ENCODE measurements at regions not wholly inside any gene's neighbourhood (a gene's known extent, or its start where the extent isn't known, plus 50 kb on each side); places are given as distances from the start of the nearest gene placed in this dataset.

- DNase-seq (ENCODE audit: low read depth, low spot score) = no peak
Measured at GRCh38 chr13:106177146-106177545, 358.3 kb downstream of the EFNB2 start.

- no peak for DNase-seq (ENCODE audit: low read depth, low spot score)
Measured at GRCh38 chr13:106176117-106176516, 359.3 kb downstream of the EFNB2 start.

- DNase-seq (ENCODE audit: low read depth, low spot score) = no peak
Measured at GRCh38 chr13:106173891-106174610, 361.4 kb downstream of the EFNB2 start.

GRCh38 chr13:106173346-106173745 is 362.1 kb downstream of the EFNB2 start:
- peak; percentile 53 for DNase-seq (ENCODE audit: low read depth, low spot score)

- DNase-seq (ENCODE audit: low read depth, low spot score) = no peak
Measured at GRCh38 chr13:106172176-106172905, 363.1 kb downstream of the EFNB2 start.

GRCh38 chr13:106163426-106163825 is 372.0 kb downstream of the EFNB2 start:
- DNase-seq (ENCODE audit: low read depth, low spot score) = no peak

GRCh38 chr13:106161146-106161545 is 374.3 kb downstream of the EFNB2 start:
- DNase-seq (ENCODE audit: low read depth, low spot score) = no peak

- DNase-seq (ENCODE audit: low read depth, low spot score) = no peak
Measured at GRCh38 chr13:106159295-106160195, 375.9 kb downstream of the EFNB2 start.

GRCh38 chr13:106156468-106156867 is 379.0 kb downstream of the EFNB2 start:
- DNase-seq (ENCODE audit: low read depth, low spot score) = peak; percentile 95

GRCh38 chr13:106155411-106155810 is 380.1 kb downstream of the EFNB2 start:
- no peak for DNase-seq (ENCODE audit: low read depth, low spot score)

GRCh38 chr13:106153876-106154275 is 381.6 kb downstream of the EFNB2 start:
- DNase-seq (ENCODE audit: low read depth, low spot score) = no peak

- DNase-seq (ENCODE audit: low read depth, low spot score) = no peak
Measured at GRCh38 chr13:106153041-106153440, 382.4 kb downstream of the EFNB2 start.

GRCh38 chr13:106152047-106152446 is 383.4 kb downstream of the EFNB2 start:
- no peak for DNase-seq (ENCODE audit: low read depth, low spot score)

- peak; percentile 97 for DNase-seq (ENCODE audit: low read depth, low spot score)
Measured at GRCh38 chr13:106151056-106151699, 384.3 kb downstream of the EFNB2 start.

- no peak for DNase-seq (ENCODE audit: low read depth, low spot score)
Measured at GRCh38 chr13:106145997-106146864, 389.2 kb downstream of the EFNB2 start.

- no peak for DNase-seq (ENCODE audit: low read depth, low spot score)
Measured at GRCh38 chr13:106145070-106145469, 390.4 kb downstream of the EFNB2 start.

- DNase-seq (ENCODE audit: low read depth, low spot score) = no peak
Measured at GRCh38 chr13:106143930-106144709, 391.3 kb downstream of the EFNB2 start.

- no peak for DNase-seq (ENCODE audit: low read depth, low spot score)
Measured at GRCh38 chr13:106143392-106143791, 392.1 kb downstream of the EFNB2 start.

GRCh38 chr13:106140476-106140875 is 395.0 kb downstream of the EFNB2 start:
- DNase-seq (ENCODE audit: low read depth, low spot score) = no peak

GRCh38 chr13:106139942-106140341 is 395.5 kb downstream of the EFNB2 start:
- DNase-seq (ENCODE audit: low read depth, low spot score) = no peak
